Epithelial cell of proximal tubule (primary cell): ENCODE measurements at regions not wholly inside any gene's neighbourhood (a gene's known extent, or its start where the extent isn't known, plus 50 kb on each side); places are given as distances from the start of the nearest gene placed in this dataset.

Experiments used
- DNase-seq: peaks from one replicate; pipeline ENCODE4 v3.0.0-alpha.2; 2011; ENCODE audit warnings: low read depth
- H3K4me3 ChIP-seq: 2 replicates; pipeline ENCODE4 v1.5.1; 2011; ENCODE audit warnings: low read depth, mild to moderate bottlenecking, low read length
- CTCF ChIP-seq: conservative IDR thresholded peaks from 2 replicates; pipeline ENCODE4 v1.5.1; 2012; ENCODE audit warnings: low read depth, mild to moderate bottlenecking, low read length

DNA sequence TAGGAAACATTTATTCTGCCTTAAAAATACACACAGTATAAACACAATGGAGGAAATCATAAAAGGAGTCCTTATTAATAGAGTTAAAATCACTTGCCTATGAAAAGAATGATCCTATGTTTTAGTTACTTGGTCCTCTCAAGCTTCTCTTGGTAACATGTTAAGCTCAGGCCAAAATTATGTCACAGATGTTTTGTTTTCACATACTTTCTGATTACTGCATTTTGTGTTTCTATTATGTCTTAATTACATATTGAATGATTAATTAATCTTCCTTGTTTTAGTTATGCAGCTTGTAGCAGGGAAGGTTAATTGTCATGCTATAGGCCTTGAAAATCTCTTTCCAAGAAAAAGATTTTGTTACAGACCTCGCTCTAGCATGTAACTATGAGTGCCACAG lies 406.0 kb downstream of the PLA2G4A start:
- DNase-seq, result no peak
- no peak for TF ChIP-seq CTCF
- H3K4me3 ChIP-seq, result no peak overlapping the region

- TF ChIP-seq CTCF, result no peak
- no peak overlapping the region for H3K4me3 ChIP-seq
- DNase-seq, result no peak
Observed at GRCh38 chr1:187236199-187236598, 407.4 kb downstream of the PLA2G4A start.

- TF ChIP-seq CTCF, result no peak
- no peak overlapping the region for H3K4me3 ChIP-seq
- no peak for DNase-seq
Observed at GRCh38 chr1:187236676-187237075, 407.9 kb downstream of the PLA2G4A start.

DNA sequence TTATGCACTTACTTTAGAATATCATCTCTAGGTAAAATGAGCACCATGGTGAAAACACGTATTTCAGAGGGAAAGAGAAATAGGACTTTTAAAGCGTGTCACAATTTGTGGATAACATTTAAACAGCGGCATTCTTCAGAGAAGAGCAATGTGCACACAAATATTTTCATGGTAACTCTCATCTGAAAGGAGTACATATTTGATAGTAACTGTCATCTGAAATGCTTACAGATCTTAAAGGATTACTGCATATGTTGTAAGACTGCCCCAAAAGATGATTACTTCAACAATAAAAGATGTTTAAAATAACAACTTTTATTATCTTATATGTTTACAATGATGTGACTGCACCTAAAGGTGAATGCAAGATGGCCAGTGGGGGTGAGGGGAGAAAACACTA lies 408.8 kb downstream of the PLA2G4A start:
- DNase-seq, result no peak
- TF ChIP-seq CTCF, result no peak
- no peak overlapping the region for H3K4me3 ChIP-seq

DNA sequence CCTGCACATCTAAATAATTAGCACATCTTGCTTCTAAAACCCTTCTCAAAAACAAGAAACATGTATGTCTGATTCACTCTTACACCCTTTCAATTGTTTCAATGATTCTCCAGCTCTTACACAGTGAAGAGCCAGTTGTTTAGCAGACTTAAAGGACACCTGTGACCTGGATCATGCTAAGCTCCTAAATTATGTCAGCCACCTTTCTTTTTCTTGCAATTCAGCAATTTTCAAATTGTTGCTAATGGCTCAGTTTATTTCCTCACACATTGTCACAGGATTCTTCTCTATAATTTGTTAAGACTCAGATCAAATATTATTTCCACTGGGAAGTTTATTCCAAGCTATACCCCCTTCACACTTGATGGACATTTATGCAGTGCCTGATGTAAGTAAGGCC lies 413.2 kb downstream of the PLA2G4A start:
- no peak for DNase-seq
- no peak overlapping the region for H3K4me3 ChIP-seq
- no peak for TF ChIP-seq CTCF

DNA sequence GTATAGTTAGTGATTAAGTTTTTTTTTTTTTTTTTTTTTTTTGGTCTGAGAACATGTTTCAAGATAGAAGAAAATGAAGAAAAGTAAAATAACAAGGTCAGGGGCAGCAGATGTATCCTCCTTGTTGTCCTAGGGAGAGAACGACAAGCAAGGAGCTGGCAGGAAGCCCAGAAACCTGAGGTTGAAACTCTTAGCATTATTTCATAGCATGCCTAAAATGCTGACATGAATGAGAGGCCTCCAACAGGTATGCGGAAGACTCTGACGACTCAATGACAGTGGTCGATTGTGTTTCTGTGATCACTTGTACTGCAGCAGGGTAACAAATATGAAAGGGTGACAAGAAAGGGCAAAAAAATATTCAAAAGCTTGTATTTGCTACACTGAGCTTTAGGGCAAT lies 415.9 kb downstream of the PLA2G4A start:
- DNase-seq, result no peak
- H3K4me3 ChIP-seq, result no peak overlapping the region
- no peak for TF ChIP-seq CTCF

DNA sequence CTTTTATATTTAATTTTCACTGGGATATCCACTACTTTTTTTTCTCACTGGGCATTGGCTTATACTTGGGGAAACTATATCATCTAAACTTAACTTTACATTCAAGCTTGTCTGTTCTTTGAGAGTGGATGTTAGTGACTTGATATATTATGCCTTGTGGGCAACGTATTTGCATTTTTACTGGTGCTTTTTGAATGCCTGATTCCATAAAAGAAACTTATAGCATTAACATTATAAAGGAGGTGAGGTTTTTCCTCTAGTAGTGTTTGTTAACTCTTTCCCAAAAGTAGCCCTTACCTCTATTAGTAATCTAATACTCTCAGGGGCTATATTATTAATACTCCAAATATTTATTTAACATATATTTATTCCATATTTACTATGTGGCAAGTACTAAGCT lies 416.5 kb downstream of the PLA2G4A start:
- no peak overlapping the region for H3K4me3 ChIP-seq
- TF ChIP-seq CTCF, result no peak

More for the DNA sequence above, 416.5 kb downstream of the PLA2G4A start:
- DNase-seq, result no peak
